Sigmoid colon (tissue), 6 donors: ENCODE measurements at regions not wholly inside any gene's neighbourhood (a gene's known extent, or its start where the extent isn't known, plus 50 kb on each side); places are given as distances from the start of the nearest gene placed in this dataset.

Experiments
- DNase-seq: peaks from one replicate; pipeline ENCODE4 v3.0.0-alpha.2; 2019
- H3K27ac ChIP-seq, 4 donors: fragments of 200-600 bp; sonication (generic); one replicate each; pipeline ENCODE4 v1.5.1; 2016 to 2019; ENCODE audit warnings: mild to moderate bottlenecking in 1 of 4
- H3K27me3 ChIP-seq, 3 donors: fragments of 200-600 bp; sonication (generic); one replicate each; pipeline ENCODE4 v1.5.1; 2019; ENCODE audit warnings: mild to moderate bottlenecking in 1 of 3
- H3K36me3 ChIP-seq, 4 donors: fragments of 200-600 bp; sonication (generic); one replicate each; pipeline ENCODE4 v1.5.1; 2016 to 2019
- H3K4me1 ChIP-seq, 4 donors: fragments of 200-600 bp; sonication (generic); one replicate each; pipeline ENCODE4 v1.5.1; 2017 to 2019
- H3K4me3 ChIP-seq, 4 donors: fragments of 200-600 bp; sonication (generic); one replicate each; pipeline ENCODE4 v1.5.1; 2017 to 2019; ENCODE audit warnings: mild to moderate bottlenecking in 2 of 4, moderate library complexity in 1 of 4
- H3K9me3 ChIP-seq, 4 donors: fragments of 200-600 bp in 3 of 4; sonication (generic) in 3 of 4; one replicate each; pipeline versions ENCODE4 v1.5.1 to v1.6.1; 2013 to 2019
- EP300 ChIP-seq, 4 donors: sonication (generic); formaldehyde crosslinking; IDR thresholded peaks; one replicate each; pipeline ENCODE4 v1.6.1; 2017; ENCODE audit warnings: antibody characterized with exemption in 4 of 4
- POLR2A ChIP-seq, 2 donors: fragments of 450-650 bp; IDR thresholded peaks; one replicate each; pipeline ENCODE4 v1.6.1; 2016; ENCODE audit warnings: antibody characterized with exemption in 2 of 2, mild to moderate bottlenecking in 2 of 2, moderate library complexity in 2 of 2
- POLR2AphosphoS5 ChIP-seq, 4 donors: sonication (generic); formaldehyde crosslinking; IDR thresholded peaks; one replicate each; pipeline ENCODE4 v1.6.1; 2017; ENCODE audit warnings: antibody characterized with exemption in 4 of 4
- WGBS, 2 donors: extraction: QIAGEN DNeasy Blood & Tissue Kit; methylation state at CpG; one replicate each; pipeline ENCODE4 v1.1.7; 2013; 5-methylcytosine and 5-hydroxymethylcytosine counted together
- intact Hi-C: fragments of 100-400 bp; cut with DNase I; formaldehyde crosslinking; loops from one replicate; pipeline ENCODE4 v1.15.1; 2023
- TF ChIP-seq, protein P1 (sequence below), 4 experiments: fragments of 450-650 bp in 3 of 4; fragments of 200-600 bp in 1 of 4; IDR thresholded peaks; one replicate each; pipeline ENCODE4 v1.5.1; 2016 to 2019; ENCODE audit warnings: antibody characterized with exemption in 4 of 4, mild to moderate bottlenecking in 3 of 4, moderate library complexity in 2 of 4
- donor health status: healthy with polysubstance abuse.
- donor health status: healthy.

DNA sequence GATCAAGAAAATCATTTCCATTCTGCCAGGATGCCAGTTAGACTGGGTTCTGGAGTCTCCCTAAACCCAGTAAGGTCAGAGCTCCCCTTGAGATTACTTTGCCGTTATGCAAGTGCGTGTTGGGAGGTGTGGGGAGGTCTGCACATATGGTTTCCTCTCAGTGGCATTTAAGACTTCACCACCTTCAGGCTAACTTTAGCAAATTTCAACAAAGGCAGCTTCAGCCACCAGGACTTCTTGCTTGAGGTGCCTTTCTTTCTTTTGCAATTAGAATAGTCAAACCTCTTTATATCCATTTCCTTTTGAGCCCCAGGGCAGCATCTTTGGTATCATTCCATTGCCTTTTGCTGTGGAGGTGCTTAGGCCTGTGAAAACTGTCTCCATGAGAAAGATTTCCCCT is 117.2 kb upstream of the CCND2 start:
- 73 to 97% methylated on average over 2 of the region's 2 CpGs for WGBS, 2 donors
- Histone ChIP-seq H3K36me3 (no peaks in the 10 kb centered on the region), H3K27me3 (no peaks in the 10 kb centered on the region), H3K4me1 (no peaks in the 10 kb centered on the region), H3K27ac (no peak overlapping the region), H3K4me3 (no peak overlapping the region), H3K9me3 (no peaks in the 10 kb centered on the region)
- no peak for DNase-seq
- intact Hi-C loops, result no loop called here
- no peak for TF ChIP-seq POLR2A (IDR thresholded peaks at IDR 0.05)
- TF ChIP-seq, protein P1, sequence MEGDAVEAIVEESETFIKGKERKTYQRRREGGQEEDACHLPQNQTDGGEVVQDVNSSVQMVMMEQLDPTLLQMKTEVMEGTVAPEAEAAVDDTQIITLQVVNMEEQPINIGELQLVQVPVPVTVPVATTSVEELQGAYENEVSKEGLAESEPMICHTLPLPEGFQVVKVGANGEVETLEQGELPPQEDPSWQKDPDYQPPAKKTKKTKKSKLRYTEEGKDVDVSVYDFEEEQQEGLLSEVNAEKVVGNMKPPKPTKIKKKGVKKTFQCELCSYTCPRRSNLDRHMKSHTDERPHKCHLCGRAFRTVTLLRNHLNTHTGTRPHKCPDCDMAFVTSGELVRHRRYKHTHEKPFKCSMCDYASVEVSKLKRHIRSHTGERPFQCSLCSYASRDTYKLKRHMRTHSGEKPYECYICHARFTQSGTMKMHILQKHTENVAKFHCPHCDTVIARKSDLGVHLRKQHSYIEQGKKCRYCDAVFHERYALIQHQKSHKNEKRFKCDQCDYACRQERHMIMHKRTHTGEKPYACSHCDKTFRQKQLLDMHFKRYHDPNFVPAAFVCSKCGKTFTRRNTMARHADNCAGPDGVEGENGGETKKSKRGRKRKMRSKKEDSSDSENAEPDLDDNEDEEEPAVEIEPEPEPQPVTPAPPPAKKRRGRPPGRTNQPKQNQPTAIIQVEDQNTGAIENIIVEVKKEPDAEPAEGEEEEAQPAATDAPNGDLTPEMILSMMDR (IDR thresholded peaks at IDR 0.05), result no peak
- no peak for TF ChIP-seq EP300 (IDR thresholded peaks at IDR 0.05)
- no peak for TF ChIP-seq POLR2AphosphoS5 (IDR thresholded peaks at IDR 0.05)

DNA sequence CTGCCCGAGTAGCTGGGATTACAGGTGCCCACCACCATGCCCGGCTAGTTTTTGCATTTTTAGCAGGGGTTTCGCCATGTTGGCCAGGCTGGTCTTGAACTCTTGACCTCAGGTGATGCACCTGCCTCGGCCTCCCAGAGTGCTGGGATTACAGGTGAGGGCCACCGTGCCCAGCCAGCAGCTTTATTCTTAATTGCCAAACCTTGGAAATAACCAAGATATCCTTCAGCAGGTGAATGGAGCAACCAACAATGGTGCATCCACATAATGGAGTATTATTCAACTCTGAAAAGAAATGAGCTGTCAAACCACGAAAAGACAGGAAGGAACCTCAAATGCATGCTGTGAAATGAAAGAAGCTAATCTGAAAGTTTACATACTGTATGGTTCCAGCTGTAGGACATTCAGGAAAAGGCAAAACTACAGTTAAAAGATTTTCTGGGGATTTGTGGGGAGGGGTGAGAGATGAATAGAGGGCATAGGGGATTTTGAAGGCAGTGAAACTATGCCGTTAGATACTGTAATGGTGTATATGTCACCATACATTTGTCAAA is 118.8 kb upstream of the CCND2 start:
- no peak for TF ChIP-seq POLR2AphosphoS5 (IDR thresholded peaks at IDR 0.05)
- TF ChIP-seq EP300 (IDR thresholded peaks at IDR 0.05), result no peak
- TF ChIP-seq, protein P1 (IDR thresholded peaks at IDR 0.05), result no peak
- no peak for TF ChIP-seq POLR2A (IDR thresholded peaks at IDR 0.05)
- 83 to 93% methylated on average over 7 of the region's 7 CpGs for WGBS, 2 donors
- H3K9me3 ChIP-seq, result no peaks in the 10 kb centered on the region
- intact Hi-C loops, result no loop called here
- no peak overlapping the region for H3K27ac ChIP-seq
- H3K4me3 ChIP-seq, result no peak overlapping the region
- H3K4me1 ChIP-seq, result no peaks in the 10 kb centered on the region
- H3K27me3 ChIP-seq, result no peaks in the 10 kb centered on the region
- DNase-seq, result no peak
- H3K36me3 ChIP-seq, result no peaks in the 10 kb centered on the region

DNA sequence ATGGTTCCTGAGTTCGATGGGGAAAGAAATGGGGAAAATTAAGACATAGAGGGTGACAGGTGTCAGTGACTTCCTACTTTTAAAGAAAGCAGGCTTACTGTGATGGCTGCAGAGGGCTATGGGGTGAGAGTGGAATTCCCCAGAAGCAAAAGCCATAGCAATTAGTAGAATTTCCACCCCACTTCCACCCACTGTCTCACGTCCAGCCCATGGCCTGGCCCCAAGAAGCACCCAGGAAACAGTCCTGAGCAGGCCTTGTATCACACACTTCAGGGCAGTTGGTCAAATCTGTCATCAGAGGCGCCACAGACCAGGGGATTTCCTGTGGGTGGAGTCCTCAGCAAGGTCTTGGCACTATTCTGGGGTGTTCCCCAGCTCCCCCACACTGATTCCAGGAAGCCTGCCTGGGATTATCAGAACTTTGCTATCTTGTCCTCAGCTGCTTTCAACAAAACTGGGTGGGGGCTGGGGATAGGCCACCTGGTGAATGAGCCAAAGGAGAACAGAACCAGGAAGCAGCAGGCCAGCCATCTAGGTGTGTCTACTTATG is 120.1 kb upstream of the CCND2 start:
- TF ChIP-seq POLR2AphosphoS5 (IDR thresholded peaks at IDR 0.05), result no peak
- TF ChIP-seq EP300 (IDR thresholded peaks at IDR 0.05), result no peak
- no peak for TF ChIP-seq POLR2A (IDR thresholded peaks at IDR 0.05)
- TF ChIP-seq, protein P1 (IDR thresholded peaks at IDR 0.05), result no peak
- Histone ChIP-seq H3K36me3 (no peaks in the 10 kb centered on the region), H3K4me3 (no peak overlapping the region), H3K27me3 (no peaks in the 10 kb centered on the region), H3K27ac (no peak overlapping the region), H3K9me3 (no peaks in the 10 kb centered on the region), H3K4me1 (no peaks in the 10 kb centered on the region)
- no peak for DNase-seq
- WGBS, 2 donors, result 24 to 31% methylated on average over 3 of the region's 3 CpGs
- intact Hi-C loops, result no loop called here

DNA sequence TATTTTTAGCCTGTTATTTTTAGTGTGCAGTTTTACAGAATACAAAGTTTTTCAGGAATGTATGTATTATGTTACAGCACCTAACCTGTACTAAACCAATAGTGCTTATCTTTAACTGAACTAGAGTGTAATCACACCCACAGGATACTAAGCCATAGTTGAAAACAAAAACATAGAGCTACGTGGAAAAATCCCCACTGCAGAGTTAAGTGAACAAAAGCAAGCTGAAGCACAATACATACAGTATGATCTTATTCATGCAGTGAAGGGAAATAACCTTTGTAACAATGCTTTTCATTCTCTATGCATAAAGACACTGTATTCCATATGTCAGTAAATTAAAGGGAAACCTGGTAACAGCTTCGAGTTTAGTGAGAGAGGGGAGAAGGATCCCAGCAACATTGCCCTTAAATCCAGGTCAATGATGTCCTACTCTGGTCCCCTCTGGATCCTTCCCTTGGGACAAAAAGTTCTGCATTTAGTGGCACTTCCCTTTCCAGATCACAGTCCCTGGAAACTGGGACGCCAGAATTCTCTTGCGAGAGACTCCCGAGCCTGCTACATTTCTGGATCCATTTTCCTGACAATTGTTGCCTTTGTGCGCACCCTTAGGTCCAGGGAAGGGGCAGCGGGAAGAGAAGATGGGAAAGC is 121.3 kb upstream of the CCND2 start:
- no peaks in the 10 kb centered on the region for H3K36me3 ChIP-seq
- TF ChIP-seq POLR2A (IDR thresholded peaks at IDR 0.05) (no peak), POLR2AphosphoS5 (IDR thresholded peaks at IDR 0.05) (no peak)
- TF ChIP-seq, protein P1 (IDR thresholded peaks at IDR 0.05), result no peak
- no peaks in the 10 kb centered on the region for H3K9me3 ChIP-seq
- intact Hi-C loops, result no loop called here
- H3K4me3 ChIP-seq, result no peak overlapping the region
- H3K27ac ChIP-seq, result no peak overlapping the region
- H3K27me3 ChIP-seq, result no peaks in the 10 kb centered on the region
- 64 to 70% methylated on average over 7 of the region's 7 CpGs for WGBS, 2 donors
- no peaks in the 10 kb centered on the region for H3K4me1 ChIP-seq
- DNase-seq, result no peak
